Dendritic cell treated with granulocyte-macrophage colony-stimulating factor and Interleukin-4, amounts not matched to agents 40 ng/mL and 50 ng/mL, for 4 days (primary cell): ENCODE measurements at regions not wholly inside any gene's neighbourhood (a gene's known extent, or its start where the extent isn't known, plus 50 kb on each side); places are given as distances from the start of the nearest gene placed in this dataset.
"Not testable (repeated sequence)": the region's sequence is repeated elsewhere in the genome, so short reads cannot be mapped to it uniquely, and the experiment has no call there.

Experiments
- H3K27ac Mint-ChIP-seq: one replicate; pipeline ENCODE4 v1.8.0; 2022; ENCODE audit warnings: mild to moderate bottlenecking, mixed read lengths
- H3K27me3 Mint-ChIP-seq: one replicate; pipeline ENCODE4 v1.8.0; 2022; ENCODE audit warnings: mild to moderate bottlenecking, mixed read lengths
- H3K36me3 Mint-ChIP-seq: one replicate; pipeline ENCODE4 v1.8.0; 2022; ENCODE audit warnings: low read depth, mixed read lengths
- H3K4me1 Mint-ChIP-seq: one replicate; pipeline ENCODE4 v1.8.0; 2022; ENCODE audit warnings: low read depth, mixed read lengths
- H3K4me3 Mint-ChIP-seq: one replicate; pipeline ENCODE4 v1.8.0; 2022; ENCODE audit warnings: mild to moderate bottlenecking, moderate library complexity, mixed read lengths
- H3K9me3 Mint-ChIP-seq: one replicate; pipeline ENCODE4 v1.8.0; 2022; ENCODE audit warnings: mixed read lengths
- intact Hi-C: fragments of 100-400 bp; cut with micrococcal nuclease; formaldehyde crosslinking; loops from one replicate; pipeline ENCODE4 v1.15.0; 2022

GRCh38 chr2:194483041-194483440 is 1174.0 kb upstream of the SLC39A10 start:
- Mint-ChIP-seq H3K27me3 (no peaks in the 10 kb centered on the region), H3K4me3 (no peak overlapping the region), H3K4me1 (no peaks in the 10 kb centered on the region), H3K27ac (no peak overlapping the region), H3K9me3 (peaks cover 22% of the 10 kb centered on the region), H3K36me3 (no peaks in the 10 kb centered on the region)
- intact Hi-C loops, result no loop called here

GRCh38 chr2:194465641-194466040 is 1191.4 kb upstream of the SLC39A10 start:
- intact Hi-C loops, result no loop called here
- Mint-ChIP-seq H3K36me3 (no peaks in the 10 kb centered on the region), H3K27ac (no peak overlapping the region), H3K9me3 (peaks cover 13% of the 10 kb centered on the region), H3K4me3 (no peak overlapping the region), H3K27me3 (no peaks in the 10 kb centered on the region), H3K4me1 (no peaks in the 10 kb centered on the region)

DNA sequence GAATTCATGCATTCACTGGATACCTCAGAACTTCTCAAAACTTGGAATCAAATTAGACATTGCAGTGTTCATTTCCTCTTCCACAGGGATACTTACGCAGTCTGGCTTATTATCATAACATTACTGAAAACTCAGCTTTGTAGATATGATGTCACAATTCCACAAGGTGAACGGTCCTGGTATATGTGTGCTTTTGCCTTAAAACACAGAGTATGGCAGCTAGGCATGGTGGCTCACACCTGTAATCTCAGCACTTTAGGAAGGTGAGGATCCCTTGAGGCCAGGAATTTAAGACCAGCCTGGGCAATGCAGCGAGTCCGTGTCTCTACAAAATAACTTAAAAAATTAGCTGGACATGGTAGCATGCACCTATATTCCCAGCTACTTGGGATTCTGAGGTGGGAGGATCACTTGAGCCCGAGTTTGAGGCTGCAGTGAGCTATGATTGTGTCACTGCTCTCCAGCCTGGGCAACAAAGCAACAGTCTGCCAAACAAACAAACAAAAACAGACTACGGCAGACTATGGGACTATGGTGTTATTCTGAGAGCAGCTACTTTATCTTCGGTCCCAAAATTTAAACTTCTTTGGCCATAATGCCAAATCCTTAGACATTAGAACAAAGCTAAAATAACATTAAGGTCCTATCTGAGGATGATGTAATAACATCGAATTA is 1191.9 kb upstream of the SLC39A10 start:
- intact Hi-C loops, result no loop called here
- Mint-ChIP-seq H3K4me3 (no peak overlapping the region), H3K27me3 (no peaks in the 10 kb centered on the region), H3K36me3 (no peaks in the 10 kb centered on the region), H3K4me1 (no peaks in the 10 kb centered on the region), H3K27ac (no peak overlapping the region), H3K9me3 (peaks cover 13% of the 10 kb centered on the region)

DNA sequence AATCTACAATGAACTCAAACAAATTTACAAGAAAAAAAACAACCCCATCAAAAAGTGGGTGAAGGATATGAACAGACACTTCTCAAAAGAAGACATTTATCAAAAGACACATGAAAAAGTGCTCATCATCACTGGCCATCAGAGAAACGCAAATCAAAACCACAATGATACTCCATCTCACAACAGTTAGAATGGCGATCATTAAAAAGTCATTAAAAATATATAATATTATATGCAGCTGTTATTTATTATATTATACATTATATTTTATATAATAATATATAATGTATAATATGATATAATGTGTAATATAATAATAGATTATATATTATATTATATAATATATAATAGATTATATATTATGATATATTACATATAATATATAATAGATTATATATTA is 1194.1 kb upstream of the SLC39A10 start:
- H3K9me3 Mint-ChIP-seq, H3K36me3 Mint-ChIP-seq, H3K27ac Mint-ChIP-seq, intact Hi-C loops, H3K4me3 Mint-ChIP-seq, H3K27me3 Mint-ChIP-seq, H3K4me1 Mint-ChIP-seq: not testable (repeated sequence)

GRCh38 chr2:194455358-194455757 is 1201.7 kb upstream of the SLC39A10 start:
- H3K9me3 Mint-ChIP-seq, result no peaks in the 10 kb centered on the region
- no peak overlapping the region for H3K27ac Mint-ChIP-seq
- H3K36me3 Mint-ChIP-seq, result no peaks in the 10 kb centered on the region
- no peaks in the 10 kb centered on the region for H3K27me3 Mint-ChIP-seq
- H3K4me1 Mint-ChIP-seq, result no peaks in the 10 kb centered on the region
- H3K4me3 Mint-ChIP-seq, result no peak overlapping the region
- intact Hi-C loops, result no loop called here

DNA sequence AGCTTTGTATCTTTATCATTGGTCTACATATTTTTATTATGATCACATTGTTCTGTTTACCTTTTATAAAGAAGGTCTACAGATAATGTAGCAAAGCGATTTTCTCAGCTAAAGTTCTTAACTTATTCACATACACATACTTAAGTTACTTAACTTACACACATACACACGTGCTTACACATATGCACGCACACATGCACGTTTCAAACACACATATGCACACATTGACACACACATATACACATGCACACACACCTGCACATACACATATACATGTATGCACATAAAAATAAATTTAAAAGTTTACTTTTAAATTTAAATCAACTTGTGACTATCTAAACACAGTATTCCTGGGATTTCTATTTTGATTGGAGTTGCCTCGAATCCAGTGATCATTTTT is 1204.5 kb upstream of the SLC39A10 start:
- Mint-ChIP-seq H3K4me3 (no peak overlapping the region), H3K9me3 (no peaks in the 10 kb centered on the region), H3K36me3 (no peaks in the 10 kb centered on the region), H3K27ac (no peak overlapping the region), H3K4me1 (no peaks in the 10 kb centered on the region), H3K27me3 (no peaks in the 10 kb centered on the region)
- intact Hi-C loops, result no loop called here

GRCh38 chr2:194445226-194445625 is 1211.8 kb upstream of the SLC39A10 start:
- Mint-ChIP-seq H3K27ac (no peak overlapping the region), H3K36me3 (no peaks in the 10 kb centered on the region), H3K9me3 (peaks cover 37% of the 10 kb centered on the region), H3K4me3 (no peak overlapping the region), H3K27me3 (no peaks in the 10 kb centered on the region), H3K4me1 (no peaks in the 10 kb centered on the region)
- intact Hi-C loops, result no loop called here

GRCh38 chr2:194443926-194444325 is 1213.1 kb upstream of the SLC39A10 start:
- H3K4me3 Mint-ChIP-seq, result no peak overlapping the region
- no peak overlapping the region for H3K27ac Mint-ChIP-seq
- no peaks in the 10 kb centered on the region for H3K36me3 Mint-ChIP-seq
- H3K4me1 Mint-ChIP-seq, result no peaks in the 10 kb centered on the region
- intact Hi-C loops, result no loop called here
- no peaks in the 10 kb centered on the region for H3K27me3 Mint-ChIP-seq
- H3K9me3 Mint-ChIP-seq, result peaks cover 42% of the 10 kb centered on the region

DNA sequence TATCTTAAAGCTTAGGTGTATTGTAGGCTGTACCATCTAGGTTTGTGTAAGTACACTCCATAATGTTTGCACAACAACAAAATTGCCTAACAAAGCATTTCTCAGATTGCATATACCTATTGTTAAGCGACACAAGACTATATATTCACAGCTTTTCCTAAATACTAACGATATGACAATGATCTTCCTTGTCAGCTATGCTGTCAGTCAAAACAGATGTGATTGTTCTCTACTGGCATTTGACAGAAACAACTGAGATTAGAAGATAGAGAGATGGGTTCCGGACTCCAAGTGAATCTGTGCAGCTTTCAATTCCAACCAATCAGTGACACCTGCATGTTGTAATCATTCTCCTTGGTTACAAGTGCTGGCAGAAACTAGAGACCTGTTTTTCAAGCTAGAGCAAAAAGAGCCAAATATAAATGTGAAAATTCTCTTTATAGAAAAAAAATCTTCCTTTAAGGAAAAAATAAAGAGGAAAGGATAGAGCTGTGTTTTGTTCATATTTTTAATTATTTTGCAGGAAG is 1232.3 kb upstream of the SLC39A10 start:
- peaks cover 18% of the 10 kb centered on the region for H3K9me3 Mint-ChIP-seq
- H3K4me3 Mint-ChIP-seq, result no peak overlapping the region
- H3K27ac Mint-ChIP-seq, result no peak overlapping the region
- H3K27me3 Mint-ChIP-seq, result no peaks in the 10 kb centered on the region
- intact Hi-C loops, result no loop called here
- H3K36me3 Mint-ChIP-seq, result no peaks in the 10 kb centered on the region
- no peaks in the 10 kb centered on the region for H3K4me1 Mint-ChIP-seq

DNA sequence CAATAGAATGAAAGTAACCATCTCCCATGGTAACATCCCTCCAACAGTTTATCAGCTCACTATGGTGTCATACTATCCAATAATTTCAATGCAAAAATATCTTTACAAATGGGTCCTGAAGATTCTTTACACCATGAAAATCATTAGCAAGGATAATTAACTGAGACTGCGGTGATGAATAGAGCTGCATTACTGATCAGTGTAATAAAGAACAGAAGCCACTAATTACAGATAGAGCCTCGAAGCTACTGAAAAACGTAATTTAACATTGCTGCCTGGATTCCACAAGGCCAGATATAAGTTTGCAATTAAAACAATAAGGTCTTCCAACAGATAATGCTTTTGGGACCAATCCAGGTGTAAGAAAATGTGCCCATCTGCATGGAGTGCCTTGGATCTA is 1245.8 kb upstream of the SLC39A10 start:
- Mint-ChIP-seq H3K27me3 (no peaks in the 10 kb centered on the region), H3K27ac (no peak overlapping the region), H3K36me3 (no peaks in the 10 kb centered on the region), H3K4me1 (no peaks in the 10 kb centered on the region), H3K4me3 (no peak overlapping the region), H3K9me3 (peaks cover 5% of the 10 kb centered on the region)
- intact Hi-C loops, result no loop called here

DNA sequence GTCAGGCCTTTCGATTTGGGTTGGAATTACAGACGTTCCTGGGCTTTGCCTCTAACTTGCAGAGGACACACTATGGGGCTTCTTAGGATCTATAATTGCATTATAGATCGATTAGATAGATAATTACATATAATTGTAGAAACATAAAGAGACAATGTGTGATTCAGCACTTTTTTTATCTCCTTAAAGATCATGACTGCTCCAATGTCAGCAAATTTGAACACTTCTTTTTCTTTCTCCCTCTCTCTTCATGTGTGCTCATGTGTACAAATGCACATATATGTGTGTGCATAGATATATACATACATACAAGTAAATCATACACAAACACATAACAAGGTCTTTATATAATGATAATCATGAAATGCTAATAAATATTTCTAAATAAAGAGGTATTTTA is 1261.2 kb upstream of the SLC39A10 start:
- Mint-ChIP-seq H3K9me3 (peaks cover 27% of the 10 kb centered on the region), H3K36me3 (no peaks in the 10 kb centered on the region), H3K4me3 (no peak overlapping the region), H3K27me3 (no peaks in the 10 kb centered on the region), H3K27ac (no peak overlapping the region), H3K4me1 (no peaks in the 10 kb centered on the region)
- intact Hi-C loops, result no loop called here

- Mint-ChIP-seq H3K27me3 (no peaks in the 10 kb centered on the region), H3K9me3 (peaks cover 28% of the 10 kb centered on the region), H3K4me3 (no peak overlapping the region), H3K4me1 (no peaks in the 10 kb centered on the region), H3K27ac (no peak overlapping the region), H3K36me3 (no peaks in the 10 kb centered on the region)
- intact Hi-C loops, result no loop called here
Observed at GRCh38 chr2:194385376-194385775, 1271.7 kb upstream of the SLC39A10 start.

- intact Hi-C loops, result no loop called here
- H3K27ac Mint-ChIP-seq, result no peak overlapping the region
- no peaks in the 10 kb centered on the region for H3K36me3 Mint-ChIP-seq
- no peak overlapping the region for H3K4me3 Mint-ChIP-seq
- no peaks in the 10 kb centered on the region for H3K4me1 Mint-ChIP-seq
- H3K27me3 Mint-ChIP-seq, result no peaks in the 10 kb centered on the region
- H3K9me3 Mint-ChIP-seq, result peaks cover 41% of the 10 kb centered on the region
Observed at GRCh38 chr2:194383401-194383800, 1273.6 kb upstream of the SLC39A10 start.

DNA sequence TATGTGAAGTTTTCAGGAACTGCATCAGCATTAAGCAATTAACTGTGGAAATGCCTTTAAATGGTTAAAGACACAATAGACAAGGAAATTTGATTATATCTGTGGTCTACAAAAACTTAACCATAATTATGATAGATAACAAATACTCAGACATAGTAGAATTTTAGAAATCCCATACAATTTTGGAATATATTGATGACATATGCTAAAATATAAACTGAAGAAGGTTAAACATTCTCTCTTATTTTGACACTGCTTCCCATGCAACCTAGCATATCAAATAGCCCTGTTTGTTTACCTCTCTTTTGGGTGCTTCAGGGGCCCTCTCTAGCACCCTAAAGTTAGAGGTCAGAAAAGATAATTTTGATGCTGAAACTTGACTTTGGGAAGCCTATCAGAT is 1274.8 kb upstream of the SLC39A10 start:
- Mint-ChIP-seq H3K27ac (no peak overlapping the region), H3K4me1 (no peaks in the 10 kb centered on the region), H3K27me3 (no peaks in the 10 kb centered on the region), H3K36me3 (no peaks in the 10 kb centered on the region), H3K9me3 (peaks cover 41% of the 10 kb centered on the region), H3K4me3 (no peak overlapping the region)
- intact Hi-C loops, result no loop called here

DNA sequence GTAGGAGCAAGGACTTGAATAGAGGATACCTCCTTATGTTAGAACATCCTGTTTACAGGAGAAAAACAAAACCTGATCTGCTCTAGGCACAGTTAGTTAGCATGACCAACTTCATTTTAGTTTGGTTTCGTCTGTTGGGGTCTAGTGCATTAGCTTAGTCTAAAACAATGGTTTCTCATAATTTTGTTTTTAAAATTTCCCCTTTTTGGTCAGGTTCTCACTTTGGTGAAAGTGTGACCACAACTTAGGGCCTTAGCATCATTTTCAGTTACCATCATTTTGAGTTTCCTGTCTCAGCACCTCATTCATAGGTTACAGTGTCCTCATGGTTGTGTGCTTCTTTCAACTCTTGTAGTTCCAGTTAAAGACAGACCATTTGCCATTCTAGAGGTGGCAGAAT is 1277.0 kb upstream of the SLC39A10 start:
- Mint-ChIP-seq H3K9me3 (peaks cover 26% of the 10 kb centered on the region), H3K27me3 (no peaks in the 10 kb centered on the region), H3K4me3 (no peak overlapping the region), H3K36me3 (no peaks in the 10 kb centered on the region), H3K27ac (no peak overlapping the region), H3K4me1 (no peaks in the 10 kb centered on the region)
- intact Hi-C loops, result no loop called here
